Anterior cingulate cortex (tissue), 58 donors: ENCODE measurements at regions not wholly inside any gene's neighbourhood (a gene's known extent, or its start where the extent isn't known, plus 50 kb on each side); places are given as distances from the start of the nearest gene placed in this dataset.

Experiments used
- DNase-seq, 58 donors: peaks; one replicate each; lab custom pipeline; 2025; lab: John Stamatoyannopoulos, UW

- no peak for DNase-seq
These were observed 57.4 kb upstream of the ANO4 start for GRCh38 chr12:100737168-100737567.

DNA sequence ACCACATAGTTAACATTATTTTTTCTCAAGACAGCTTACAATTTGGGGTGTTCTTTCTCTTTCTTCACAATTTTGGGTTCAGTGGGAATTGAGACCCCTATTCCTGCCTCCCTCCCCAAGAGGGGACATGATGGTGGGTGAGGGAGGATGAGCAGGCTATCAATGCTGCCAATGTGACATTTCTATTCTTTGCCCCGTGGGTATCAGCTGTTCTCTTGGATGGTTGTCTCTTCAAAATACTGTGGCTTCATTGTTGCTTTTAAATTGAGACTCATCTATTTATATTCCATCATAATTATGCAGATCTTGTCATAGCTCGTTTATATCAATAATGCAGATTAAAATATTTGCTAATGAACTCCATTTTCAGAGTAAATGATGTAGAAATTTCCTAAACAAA is 56.5 kb upstream of the ANO4 start:
- DNase-seq = no peak

- peak in 2 of 58 donors; percentile 3 for DNase-seq
These were observed 53.4 kb upstream of the ANO4 start for GRCh38 chr12:100741084-100741711.

DNA sequence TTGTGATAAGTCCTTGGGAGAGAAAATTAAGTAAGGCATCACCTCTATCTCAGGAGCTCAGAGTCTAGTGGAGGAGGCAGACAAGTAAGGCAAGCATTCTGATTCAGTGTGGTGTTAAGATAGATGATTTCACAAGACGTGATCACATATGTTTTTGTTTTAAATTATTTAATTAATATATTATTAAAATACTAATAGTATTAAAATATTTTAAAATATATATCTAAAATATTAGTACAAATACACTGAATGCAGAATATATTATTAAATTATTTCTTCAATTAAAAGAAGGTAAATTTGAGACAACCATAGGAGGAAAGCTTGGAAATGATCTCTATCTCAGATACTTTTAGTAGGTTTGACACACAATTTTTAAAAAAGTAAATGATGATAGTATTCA is 51.5 kb upstream of the ANO4 start:
- DNase-seq = no peak
